ENCODE measurements at regions not wholly inside any gene's neighbourhood (a gene's known extent, or its start where the extent isn't known, plus 50 kb on each side); places are given as distances from the start of the nearest gene placed in this dataset.

- TF ChIP-seq, protein P1, sequence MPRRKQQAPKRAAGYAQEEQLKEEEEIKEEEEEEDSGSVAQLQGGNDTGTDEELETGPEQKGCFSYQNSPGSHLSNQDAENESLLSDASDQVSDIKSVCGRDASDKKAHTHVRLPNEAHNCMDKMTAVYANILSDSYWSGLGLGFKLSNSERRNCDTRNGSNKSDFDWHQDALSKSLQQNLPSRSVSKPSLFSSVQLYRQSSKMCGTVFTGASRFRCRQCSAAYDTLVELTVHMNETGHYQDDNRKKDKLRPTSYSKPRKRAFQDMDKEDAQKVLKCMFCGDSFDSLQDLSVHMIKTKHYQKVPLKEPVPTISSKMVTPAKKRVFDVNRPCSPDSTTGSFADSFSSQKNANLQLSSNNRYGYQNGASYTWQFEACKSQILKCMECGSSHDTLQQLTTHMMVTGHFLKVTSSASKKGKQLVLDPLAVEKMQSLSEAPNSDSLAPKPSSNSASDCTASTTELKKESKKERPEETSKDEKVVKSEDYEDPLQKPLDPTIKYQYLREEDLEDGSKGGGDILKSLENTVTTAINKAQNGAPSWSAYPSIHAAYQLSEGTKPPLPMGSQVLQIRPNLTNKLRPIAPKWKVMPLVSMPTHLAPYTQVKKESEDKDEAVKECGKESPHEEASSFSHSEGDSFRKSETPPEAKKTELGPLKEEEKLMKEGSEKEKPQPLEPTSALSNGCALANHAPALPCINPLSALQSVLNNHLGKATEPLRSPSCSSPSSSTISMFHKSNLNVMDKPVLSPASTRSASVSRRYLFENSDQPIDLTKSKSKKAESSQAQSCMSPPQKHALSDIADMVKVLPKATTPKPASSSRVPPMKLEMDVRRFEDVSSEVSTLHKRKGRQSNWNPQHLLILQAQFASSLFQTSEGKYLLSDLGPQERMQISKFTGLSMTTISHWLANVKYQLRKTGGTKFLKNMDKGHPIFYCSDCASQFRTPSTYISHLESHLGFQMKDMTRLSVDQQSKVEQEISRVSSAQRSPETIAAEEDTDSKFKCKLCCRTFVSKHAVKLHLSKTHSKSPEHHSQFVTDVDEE (CRISPR knock-in tag; IDR thresholded peaks at IDR 0.05), result no peak
- TF ChIP-seq, protein P2, sequence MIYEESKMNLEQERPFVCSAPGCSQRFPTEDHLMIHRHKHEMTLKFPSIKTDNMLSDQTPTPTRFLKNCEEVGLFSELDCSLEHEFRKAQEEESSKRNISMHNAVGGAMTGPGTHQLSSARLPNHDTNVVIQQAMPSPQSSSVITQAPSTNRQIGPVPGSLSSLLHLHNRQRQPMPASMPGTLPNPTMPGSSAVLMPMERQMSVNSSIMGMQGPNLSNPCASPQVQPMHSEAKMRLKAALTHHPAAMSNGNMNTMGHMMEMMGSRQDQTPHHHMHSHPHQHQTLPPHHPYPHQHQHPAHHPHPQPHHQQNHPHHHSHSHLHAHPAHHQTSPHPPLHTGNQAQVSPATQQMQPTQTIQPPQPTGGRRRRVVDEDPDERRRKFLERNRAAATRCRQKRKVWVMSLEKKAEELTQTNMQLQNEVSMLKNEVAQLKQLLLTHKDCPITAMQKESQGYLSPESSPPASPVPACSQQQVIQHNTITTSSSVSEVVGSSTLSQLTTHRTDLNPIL (CRISPR knock-in tag; IDR thresholded peaks at IDR 0.05; ENCODE audit: low read depth), result no peak
- TF ChIP-seq, protein P3, sequence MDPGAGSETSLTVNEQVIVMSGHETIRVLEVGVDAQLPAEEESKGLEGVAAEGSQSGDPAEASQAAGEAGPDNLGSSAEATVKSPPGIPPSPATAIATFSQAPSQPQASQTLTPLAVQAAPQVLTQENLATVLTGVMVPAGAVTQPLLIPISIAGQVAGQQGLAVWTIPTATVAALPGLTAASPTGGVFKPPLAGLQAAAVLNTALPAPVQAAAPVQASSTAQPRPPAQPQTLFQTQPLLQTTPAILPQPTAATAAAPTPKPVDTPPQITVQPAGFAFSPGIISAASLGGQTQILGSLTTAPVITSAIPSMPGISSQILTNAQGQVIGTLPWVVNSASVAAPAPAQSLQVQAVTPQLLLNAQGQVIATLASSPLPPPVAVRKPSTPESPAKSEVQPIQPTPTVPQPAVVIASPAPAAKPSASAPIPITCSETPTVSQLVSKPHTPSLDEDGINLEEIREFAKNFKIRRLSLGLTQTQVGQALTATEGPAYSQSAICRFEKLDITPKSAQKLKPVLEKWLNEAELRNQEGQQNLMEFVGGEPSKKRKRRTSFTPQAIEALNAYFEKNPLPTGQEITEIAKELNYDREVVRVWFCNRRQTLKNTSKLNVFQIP (CRISPR knock-in tag; IDR thresholded peaks at IDR 0.05; ENCODE audit: borderline replicate concordance, low read depth), result no peak
These were observed 129.3 kb upstream of the NSMCE3 start for GRCh38 chr15:29398907-29399306.

Data from SK-N-SH treated with all-trans-retinoic acid at 6 μM for 48 hours (cell line).